ENCODE measurements at regions not wholly inside any gene's neighbourhood (a gene's known extent, or its start where the extent isn't known, plus 50 kb on each side); places are given as distances from the start of the nearest gene placed in this dataset.

GRCh38 chr3:62948921-62949320, 73.7 kb upstream of the CADPS start:
- TF ChIP-seq CTCF (IDR thresholded peaks at IDR 0.05) (no peak), POLR2AphosphoS5 (IDR thresholded peaks at IDR 0.05; ENCODE audit: low read depth, low read length) (no peak)

Measured in Panc1 (cell line).